ENCODE measurements at regions not wholly inside any gene's neighbourhood (a gene's known extent, or its start where the extent isn't known, plus 50 kb on each side); places are given as distances from the start of the nearest gene placed in this dataset.

DNA sequence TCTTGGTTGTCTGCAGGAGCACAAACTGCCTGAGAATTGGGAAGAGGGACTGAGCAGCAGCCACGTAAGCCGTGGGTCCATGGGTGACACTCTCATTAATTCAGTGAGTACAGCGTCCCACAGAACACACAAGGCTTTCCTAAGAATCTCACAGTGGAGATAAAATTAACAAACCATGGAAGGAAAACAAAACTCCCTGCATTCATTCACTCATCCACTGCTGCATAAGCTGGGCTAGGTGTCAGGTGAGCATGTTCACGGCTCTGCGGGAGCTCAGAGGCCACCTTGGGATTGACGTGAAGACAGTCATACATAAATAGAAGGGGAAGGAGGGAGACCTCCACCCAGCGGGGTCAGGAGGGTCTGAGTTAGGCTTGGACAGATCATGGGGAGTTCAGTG lies 1442.7 kb downstream of the TBC1D22A start (continued):
- TF ChIP-seq, protein P1, sequence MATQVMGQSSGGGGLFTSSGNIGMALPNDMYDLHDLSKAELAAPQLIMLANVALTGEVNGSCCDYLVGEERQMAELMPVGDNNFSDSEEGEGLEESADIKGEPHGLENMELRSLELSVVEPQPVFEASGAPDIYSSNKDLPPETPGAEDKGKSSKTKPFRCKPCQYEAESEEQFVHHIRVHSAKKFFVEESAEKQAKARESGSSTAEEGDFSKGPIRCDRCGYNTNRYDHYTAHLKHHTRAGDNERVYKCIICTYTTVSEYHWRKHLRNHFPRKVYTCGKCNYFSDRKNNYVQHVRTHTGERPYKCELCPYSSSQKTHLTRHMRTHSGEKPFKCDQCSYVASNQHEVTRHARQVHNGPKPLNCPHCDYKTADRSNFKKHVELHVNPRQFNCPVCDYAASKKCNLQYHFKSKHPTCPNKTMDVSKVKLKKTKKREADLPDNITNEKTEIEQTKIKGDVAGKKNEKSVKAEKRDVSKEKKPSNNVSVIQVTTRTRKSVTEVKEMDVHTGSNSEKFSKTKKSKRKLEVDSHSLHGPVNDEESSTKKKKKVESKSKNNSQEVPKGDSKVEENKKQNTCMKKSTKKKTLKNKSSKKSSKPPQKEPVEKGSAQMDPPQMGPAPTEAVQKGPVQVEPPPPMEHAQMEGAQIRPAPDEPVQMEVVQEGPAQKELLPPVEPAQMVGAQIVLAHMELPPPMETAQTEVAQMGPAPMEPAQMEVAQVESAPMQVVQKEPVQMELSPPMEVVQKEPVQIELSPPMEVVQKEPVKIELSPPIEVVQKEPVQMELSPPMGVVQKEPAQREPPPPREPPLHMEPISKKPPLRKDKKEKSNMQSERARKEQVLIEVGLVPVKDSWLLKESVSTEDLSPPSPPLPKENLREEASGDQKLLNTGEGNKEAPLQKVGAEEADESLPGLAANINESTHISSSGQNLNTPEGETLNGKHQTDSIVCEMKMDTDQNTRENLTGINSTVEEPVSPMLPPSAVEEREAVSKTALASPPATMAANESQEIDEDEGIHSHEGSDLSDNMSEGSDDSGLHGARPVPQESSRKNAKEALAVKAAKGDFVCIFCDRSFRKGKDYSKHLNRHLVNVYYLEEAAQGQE (IDR thresholded peaks at IDR 0.05; ENCODE audit: unreplicated experiment): no peak
- TF ChIP-seq CREB1 (CRISPR knock-in tag; IDR thresholded peaks at IDR 0.05; ENCODE audit: low read depth): no peak

DNA sequence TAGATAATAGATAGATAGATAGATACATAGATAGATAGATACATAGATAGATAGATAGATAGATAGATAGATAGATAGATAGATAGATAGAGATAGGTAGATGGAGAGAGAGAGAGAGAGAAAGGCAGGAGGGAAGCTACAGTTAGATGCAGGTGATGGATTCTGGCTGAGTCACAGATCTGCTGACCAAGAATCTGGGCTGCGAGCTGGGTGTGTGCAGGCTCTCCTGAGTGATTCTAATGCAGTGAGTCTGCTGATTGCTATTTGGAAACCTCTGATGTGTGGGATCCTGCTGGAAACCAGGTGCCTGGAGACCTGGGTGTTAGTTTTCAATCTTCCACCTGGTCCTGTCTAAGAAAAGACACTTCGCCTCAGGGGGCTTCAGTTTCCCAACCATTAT lies 1441.8 kb downstream of the TBC1D22A start:
- Histone ChIP-seq H3K9me2 (ENCODE audit: insufficient read depth) (no peaks in the 10 kb centered on the region), H3K36me3 (ENCODE audit: insufficient read depth) (no peaks in the 10 kb centered on the region), H2AFZ (no peak overlapping the region), H3K4me1 (ENCODE audit: insufficient read depth) (no peaks in the 10 kb centered on the region), H3K27me3 (ENCODE audit: insufficient read depth) (no peaks in the 10 kb centered on the region), H4K20me1 (replicated peaks; ENCODE audit: insufficient read depth) (no peaks in the 10 kb centered on the region), H3K4me2 (no peak overlapping the region), H3F3A (replicated peaks; ENCODE audit: low read depth) (no peaks in the 10 kb centered on the region), H3K27ac (ENCODE audit: low read depth) (no peak overlapping the region), H3K4me3 (no peak overlapping the region), H3K79me2 (replicated peaks; ENCODE audit: insufficient read depth) (no peaks in the 10 kb centered on the region)
- peaks cover 2% of the 10 kb centered on the region for H3K27me3 Mint-ChIP-seq (ENCODE audit: insufficient read depth, low read depth, poor library complexity)
- peaks cover 4% of the 10 kb centered on the region; the same call in 1 of the 3 replicates for H3K9me3 Mint-ChIP-seq
- H3K36me3 Mint-ChIP-seq (ENCODE audit: low read depth): no peaks in the 10 kb centered on the region
- no peak overlapping the region for H3K4me3 Mint-ChIP-seq
- TF ChIP-seq, protein P2, sequence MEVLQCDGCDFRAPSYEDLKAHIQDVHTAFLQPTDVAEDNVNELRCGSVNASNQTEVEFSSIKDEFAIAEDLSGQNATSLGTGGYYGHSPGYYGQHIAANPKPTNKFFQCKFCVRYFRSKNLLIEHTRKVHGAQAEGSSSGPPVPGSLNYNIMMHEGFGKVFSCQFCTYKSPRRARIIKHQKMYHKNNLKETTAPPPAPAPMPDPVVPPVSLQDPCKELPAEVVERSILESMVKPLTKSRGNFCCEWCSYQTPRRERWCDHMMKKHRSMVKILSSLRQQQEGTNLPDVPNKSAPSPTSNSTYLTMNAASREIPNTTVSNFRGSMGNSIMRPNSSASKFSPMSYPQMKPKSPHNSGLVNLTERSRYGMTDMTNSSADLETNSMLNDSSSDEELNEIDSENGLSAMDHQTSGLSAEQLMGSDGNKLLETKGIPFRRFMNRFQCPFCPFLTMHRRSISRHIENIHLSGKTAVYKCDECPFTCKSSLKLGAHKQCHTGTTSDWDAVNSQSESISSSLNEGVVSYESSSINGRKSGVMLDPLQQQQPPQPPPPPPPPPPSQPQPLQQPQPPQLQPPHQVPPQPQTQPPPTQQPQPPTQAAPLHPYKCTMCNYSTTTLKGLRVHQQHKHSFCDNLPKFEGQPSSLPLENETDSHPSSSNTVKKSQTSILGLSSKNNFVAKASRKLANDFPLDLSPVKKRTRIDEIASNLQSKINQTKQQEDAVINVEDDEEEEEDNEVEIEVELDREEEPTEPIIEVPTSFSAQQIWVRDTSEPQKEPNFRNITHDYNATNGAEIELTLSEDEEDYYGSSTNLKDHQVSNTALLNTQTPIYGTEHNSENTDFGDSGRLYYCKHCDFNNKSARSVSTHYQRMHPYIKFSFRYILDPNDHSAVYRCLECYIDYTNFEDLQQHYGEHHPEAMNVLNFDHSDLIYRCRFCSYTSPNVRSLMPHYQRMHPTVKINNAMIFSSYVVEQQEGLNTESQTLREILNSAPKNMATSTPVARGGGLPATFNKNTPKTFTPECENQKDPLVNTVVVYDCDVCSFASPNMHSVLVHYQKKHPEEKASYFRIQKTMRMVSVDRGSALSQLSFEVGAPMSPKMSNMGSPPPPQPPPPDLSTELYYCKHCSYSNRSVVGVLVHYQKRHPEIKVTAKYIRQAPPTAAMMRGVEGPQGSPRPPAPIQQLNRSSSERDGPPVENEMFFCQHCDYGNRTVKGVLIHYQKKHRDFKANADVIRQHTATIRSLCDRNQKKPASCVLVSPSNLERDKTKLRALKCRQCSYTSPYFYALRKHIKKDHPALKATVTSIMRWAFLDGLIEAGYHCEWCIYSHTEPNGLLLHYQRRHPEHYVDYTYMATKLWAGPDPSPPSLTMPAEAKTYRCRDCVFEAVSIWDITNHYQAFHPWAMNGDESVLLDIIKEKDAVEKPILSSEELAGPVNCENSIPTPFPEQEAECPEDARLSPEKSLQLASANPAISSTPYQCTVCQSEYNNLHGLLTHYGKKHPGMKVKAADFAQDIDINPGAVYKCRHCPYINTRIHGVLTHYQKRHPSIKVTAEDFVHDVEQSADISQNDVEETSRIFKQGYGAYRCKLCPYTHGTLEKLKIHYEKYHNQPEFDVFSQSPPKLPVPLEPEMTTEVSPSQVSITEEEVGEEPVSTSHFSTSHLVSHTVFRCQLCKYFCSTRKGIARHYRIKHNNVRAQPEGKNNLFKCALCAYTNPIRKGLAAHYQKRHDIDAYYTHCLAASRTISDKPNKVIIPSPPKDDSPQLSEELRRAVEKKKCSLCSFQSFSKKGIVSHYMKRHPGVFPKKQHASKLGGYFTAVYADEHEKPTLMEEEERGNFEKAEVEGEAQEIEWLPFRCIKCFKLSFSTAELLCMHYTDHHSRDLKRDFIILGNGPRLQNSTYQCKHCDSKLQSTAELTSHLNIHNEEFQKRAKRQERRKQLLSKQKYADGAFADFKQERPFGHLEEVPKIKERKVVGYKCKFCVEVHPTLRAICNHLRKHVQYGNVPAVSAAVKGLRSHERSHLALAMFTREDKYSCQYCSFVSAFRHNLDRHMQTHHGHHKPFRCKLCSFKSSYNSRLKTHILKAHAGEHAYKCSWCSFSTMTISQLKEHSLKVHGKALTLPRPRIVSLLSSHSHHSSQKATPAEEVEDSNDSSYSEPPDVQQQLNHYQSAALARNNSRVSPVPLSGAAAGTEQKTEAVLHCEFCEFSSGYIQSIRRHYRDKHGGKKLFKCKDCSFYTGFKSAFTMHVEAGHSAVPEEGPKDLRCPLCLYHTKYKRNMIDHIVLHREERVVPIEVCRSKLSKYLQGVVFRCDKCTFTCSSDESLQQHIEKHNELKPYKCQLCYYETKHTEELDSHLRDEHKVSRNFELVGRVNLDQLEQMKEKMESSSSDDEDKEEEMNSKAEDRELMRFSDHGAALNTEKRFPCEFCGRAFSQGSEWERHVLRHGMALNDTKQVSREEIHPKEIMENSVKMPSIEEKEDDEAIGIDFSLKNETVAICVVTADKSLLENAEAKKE (CRISPR knock-in tag; IDR thresholded peaks at IDR 0.05): no peak
- no peak for TF ChIP-seq EZH2phosphoT487 (IDR thresholded peaks at IDR 0.05; ENCODE audit: unreplicated experiment)
- H3K27ac Mint-ChIP-seq: no peak overlapping the region
- no peak for DNase-seq (ENCODE audit: low spot score)
- H3K4me1 Mint-ChIP-seq: peaks cover 2% of the 10 kb centered on the region
- no peak for ATAC-seq

Measured in GM23338 (cell line).